NCI-H1694 treated with DMSO at 0.1 percent for 48 hours (cell line): ENCODE measurements at regions not wholly inside any gene's neighbourhood (a gene's known extent, or its start where the extent isn't known, plus 50 kb on each side); places are given as distances from the start of the nearest gene placed in this dataset.
"Not testable (repeated sequence)": the region's sequence is repeated elsewhere in the genome, so short reads cannot be mapped to it uniquely, and the experiment has no call there.

Experiments used
- DNase-seq: peaks from one replicate; lab custom pipeline; 2025; lab: John Stamatoyannopoulos, UW

DNA sequence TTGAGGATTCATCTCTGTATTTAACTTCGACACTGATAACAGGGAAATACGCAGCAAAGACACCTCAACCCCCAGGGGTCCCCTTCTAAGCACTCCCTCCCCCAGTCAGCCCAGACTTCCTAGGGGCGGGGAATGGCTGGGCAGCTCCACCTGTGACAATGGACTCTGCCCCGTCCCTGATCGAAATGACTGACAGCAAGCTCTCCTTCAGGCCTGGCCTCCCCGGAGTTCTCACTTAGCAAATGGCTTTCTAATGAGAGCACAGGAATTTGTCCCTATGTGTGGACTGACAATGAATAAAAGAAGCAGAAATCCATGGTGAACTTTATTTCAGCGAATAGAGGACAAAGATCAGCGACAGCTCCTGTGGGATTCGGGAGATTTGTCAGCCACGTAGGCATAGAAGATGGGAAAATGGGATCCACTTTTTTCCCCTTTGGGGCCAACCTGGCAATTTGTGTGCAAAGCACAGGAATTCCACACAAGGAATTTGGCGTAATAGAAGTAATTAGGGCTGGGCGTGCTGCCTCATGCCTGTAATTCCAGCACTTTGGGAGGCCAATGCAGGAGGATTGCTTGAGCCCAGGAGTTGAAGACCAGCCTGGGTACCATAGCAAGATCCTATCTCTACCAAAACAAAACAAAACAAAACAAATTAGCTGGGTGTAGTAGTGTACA, 63.8 kb downstream of the TNFAIP2 start:
- DNase-seq: no peak

DNA sequence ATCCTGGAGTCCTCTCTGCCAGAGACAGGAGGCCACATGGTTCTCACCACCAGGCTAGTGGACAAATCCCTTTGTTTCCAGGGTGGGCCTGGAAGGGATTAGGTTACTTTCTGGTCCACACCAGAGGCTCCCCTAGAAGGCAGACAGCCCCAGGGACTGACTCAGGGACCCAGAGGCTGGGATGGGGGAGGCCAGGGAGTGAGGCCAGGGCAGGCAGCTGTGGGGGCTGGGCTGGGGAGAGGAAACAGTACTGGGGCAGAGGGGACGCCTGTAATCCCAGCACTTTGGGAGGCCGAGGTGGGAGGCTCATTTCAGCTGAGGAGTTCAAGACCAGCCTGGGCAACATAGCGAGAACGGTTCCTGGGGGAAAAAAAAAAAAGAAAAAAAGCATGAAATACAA, 64.7 kb downstream of the TNFAIP2 start:
- DNase-seq: no peak

DNA sequence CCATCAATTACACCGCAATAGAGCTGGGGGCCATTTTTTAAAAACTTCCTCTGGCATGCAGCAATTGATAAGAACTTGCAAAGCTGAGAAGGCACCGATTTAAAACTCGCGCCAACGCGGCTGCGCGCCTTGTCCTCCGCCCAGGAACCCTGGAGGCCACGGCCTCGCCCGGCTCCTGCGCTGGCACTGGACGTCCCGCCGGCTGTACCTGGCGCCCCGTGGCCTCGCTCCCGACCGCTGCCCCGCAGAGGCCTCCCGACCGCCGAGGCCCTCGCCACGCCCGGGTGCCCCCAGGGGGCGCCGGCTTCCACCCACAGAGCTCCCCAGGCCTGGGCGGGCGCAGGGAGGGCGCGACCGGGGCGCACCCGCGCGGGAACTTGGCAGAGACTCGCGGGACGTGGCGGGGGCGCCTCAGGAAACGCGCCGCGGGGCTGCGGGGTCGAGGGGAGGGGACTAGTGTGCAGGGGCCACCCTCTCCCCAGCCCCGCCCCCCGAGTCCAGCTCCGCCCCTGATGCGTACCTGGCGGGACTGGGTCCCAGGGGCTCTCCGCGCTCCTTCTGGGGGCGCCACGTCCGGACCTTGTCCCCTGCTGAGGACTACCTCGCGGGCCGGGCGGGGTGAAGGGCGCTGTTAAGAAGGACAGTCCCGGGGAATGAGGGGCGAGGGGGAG, 65.7 kb downstream of the TNFAIP2 start:
- DNase-seq: no peak

DNA sequence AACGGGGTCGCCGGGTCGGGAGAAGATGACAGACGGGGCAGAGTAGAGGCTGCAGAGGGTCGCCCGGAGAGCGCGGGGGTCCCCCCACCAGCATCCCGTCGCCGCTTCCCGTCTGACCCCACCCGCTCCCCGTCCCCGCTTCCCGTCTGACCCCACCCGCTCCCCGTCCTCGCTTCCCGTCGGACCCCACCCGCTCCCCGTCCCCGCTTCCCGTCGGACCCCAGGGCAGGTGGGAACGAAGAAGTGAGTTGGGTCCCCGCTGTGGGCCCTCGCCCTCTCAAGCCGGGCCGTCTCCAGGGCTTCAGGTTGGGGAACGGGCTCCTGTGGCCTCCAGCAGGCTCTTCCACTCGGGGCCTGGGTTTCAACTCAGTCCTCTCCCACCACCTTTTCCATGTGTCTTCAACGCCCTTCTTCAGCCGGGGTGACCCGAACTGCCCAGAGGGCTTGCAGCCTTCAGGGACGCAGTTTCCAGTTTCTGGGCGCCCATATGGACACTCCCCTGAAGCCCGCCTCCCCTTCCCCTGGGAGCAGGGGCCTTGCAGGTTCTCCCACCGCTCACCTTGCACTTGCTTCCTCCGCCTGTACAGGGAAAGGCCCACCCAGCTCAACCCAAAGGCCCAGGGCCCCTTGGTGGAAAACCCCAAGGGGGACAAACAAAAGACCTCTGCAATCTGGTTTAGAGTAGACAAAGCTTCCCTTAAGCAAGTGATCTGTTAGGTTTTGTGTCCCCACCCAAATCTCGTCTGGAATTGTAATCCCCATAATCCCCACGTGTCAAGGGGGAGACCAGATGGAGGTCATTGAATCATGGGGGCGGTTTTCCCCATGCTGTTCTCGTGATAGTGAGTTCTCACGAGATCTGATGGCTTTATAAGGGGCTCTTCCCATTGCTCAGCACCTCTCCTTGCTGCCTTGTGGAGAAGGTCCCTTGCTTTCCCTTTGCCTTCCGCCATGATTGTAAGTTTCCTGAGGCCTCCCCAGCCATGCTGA, 66.5 kb downstream of the TNFAIP2 start:
- DNase-seq: no peak

DNA sequence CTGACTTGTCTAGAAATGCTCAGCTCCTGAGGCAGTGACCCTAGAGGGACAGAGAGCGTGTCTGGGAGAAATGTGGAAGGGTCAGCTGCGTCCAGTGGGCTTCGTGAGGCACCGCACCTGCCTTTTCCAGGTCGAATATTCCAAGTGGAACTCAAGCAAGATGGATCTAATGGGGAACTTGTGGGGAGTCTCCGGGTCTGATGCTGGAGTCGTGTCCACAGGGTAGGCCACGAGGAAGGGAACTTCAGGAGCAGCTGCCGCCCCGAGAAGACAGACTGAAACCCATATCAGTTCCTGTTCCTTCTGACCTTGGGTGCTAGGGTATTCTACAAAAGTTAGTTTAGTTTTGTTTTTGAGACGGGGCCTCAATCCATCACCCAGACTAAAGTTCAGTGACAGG, 67.5 kb downstream of the TNFAIP2 start:
- no peak for DNase-seq

DNA sequence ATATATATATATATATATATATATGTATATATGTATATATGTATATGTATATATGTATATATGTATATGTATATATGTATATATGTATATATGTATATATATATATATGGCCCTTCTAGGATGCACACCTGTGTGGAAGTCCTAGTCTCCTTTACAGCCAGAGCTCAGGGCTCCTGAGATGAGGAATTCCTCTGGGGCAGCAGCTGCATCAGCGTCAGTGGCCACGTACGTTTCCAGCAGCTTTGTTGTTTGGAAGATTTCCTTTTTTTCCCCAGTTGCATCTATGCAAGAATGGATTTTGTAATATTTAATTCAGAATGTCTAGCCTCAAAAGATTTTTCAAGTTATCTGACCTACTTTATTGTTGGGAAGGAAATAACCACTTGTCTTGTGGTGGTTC, 68.6 kb downstream of the TNFAIP2 start:
- DNase-seq: no peak

DNA sequence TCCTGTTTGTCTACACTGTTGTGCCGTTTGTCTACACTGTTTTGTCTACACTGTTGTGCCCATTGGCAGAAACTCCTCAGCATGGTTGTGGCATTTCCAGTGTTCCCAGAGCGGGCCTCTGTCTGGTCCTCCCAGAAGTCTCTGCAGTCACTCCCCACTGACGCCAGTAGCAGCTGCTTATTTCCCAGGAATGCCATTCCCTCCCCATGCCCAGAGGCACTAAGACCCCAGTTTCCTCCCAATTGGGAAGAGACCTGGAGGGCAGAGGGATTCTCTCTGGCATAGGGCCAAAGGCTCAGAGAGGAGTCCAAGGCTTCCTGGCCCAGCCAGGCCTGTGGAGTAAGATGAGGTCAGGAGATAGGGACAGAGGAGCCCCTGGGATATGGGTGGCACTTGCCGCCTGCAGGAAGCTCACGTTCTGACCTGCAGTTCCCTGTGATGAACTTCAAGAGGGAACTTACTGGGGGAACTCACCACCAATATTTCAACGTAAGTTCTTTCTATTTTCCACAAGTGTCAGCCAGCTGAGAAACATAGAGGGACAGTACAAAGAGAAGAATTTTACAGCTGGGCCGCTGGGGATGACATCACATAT, 69.1 kb downstream of the TNFAIP2 start:
- no peak for DNase-seq

DNA sequence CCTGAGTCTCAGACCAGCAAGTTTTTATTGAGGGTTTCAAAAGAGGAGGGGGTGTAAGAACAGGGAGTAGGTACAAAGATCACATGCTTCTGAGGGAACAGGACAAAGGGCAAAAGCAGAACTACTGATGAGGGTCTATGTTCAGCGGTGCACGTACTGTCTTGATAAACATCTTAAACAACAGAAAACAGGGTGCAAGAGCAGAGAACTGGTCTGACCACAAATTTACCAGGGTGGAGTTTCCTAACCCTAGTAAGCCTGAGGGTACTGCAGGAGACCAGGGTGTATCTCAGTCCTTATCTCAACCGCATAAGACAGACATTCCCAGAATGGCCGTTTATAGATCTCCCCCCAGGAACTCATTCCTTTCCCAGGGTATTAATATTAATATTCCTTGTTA, 69.6 kb downstream of the TNFAIP2 start:
- DNase-seq: not testable (repeated sequence)

DNA sequence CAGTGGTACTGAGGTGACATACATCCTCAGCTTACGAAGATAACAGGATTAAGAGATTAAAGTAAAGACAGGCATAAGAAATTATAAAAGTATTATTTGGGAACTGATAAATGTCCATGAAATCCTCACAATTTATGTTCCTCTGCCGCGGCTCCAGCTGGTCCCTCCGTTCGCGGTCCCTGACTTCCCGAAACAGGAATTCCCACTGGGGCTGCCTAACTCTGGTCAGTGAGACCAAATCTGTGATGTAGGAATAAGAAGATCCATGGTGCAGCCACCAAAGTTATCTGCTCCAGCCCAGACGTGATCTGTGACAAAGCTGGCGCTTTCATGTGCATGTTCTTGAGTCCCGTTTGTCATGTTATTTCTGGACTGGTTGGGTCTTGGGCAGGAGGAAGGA, 70.2 kb downstream of the TNFAIP2 start:
- not testable (repeated sequence) for DNase-seq

DNA sequence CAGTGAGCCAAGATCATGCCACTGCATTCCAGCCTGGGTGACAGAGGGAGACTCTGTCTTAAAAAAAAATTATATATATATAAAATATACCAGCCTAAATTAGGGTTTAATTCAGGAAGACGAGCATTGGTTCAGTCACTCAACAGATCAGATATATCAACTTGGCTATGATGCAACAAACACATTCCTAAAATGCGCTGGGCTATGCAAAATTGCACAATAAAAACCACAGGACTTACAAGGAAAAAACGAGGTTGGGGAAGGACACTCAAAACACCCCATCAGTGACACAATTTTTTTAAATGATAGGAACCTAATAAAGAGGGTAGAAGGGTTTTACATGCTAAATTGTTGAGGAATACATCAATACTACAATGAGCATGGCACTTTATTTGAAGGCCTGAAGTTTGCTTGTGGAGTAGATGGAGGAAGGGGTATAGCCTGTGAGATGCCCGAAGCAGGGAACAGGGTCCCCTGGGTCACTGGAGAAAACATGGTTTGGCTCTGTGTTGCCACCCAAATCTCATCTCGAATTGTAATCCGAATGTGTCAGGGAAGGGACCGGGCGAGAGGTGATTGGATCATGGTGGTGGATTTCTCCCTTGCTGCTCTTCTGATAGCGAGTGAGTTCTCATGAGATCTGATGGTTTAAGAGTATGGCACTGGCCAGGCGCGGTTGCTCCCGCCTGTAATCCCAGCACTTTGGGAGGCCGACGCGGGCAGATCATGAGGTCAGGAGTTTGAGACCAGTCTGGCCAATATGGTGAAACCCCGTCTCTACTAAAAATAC, 71.2 kb downstream of the TNFAIP2 start:
- DNase-seq: no peak

DNA sequence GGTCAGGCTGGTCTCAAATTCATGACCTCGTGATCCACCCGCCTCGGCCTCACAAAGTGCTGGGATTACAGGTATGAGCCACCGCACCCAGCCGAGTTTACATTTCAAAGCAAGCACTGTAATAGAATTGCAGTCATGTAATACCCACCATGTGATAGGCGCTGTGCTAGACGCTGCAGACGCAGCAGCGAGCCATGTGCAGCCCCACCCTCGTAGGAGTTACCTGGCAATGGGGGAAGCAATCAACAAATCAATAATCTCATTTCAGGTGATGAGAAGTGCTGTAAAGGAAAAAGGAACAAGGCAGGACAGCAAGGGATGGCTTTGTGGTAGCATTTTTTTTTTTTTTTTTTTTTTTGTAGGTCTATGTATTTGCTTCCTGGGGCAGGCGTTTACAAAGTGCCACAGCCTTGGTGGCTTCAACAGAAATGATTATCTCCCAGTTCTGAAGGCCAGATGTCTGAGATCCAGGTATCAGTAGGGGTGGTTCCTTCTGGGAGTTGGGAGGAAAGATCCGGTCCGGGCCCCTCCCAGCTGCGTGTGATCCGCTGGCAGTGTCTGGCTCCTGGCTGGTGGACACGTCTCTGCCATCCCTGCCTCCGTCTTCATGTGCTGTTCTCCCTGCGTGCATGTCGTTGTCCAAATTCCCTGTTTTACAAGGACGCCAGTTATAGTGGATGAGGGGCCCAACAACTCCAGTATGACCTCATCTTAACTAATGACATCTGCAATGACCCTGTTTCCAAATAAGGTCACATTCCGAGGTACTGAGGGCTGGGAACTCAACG, 72.8 kb downstream of the TNFAIP2 start:
- DNase-seq: no peak

DNA sequence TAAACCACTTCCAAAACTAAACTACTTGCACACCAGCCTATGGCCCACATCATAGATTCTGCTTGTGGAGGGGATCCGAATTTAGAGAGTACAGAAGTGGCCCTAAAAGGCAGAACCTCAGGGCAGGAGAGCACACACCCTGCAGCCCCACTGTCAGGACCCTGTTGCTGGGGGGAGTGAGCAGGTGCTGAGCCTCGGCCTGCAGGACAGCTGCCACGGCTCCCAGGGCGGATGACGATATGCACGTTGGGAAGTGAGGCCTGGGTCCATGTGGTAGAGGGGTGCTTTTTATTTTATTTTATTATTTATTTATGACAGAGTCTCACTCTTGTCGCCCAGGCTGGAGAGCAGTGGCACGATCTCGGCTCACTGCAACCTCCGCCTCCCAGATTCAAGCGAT, 73.5 kb downstream of the TNFAIP2 start:
- DNase-seq: no peak

DNA sequence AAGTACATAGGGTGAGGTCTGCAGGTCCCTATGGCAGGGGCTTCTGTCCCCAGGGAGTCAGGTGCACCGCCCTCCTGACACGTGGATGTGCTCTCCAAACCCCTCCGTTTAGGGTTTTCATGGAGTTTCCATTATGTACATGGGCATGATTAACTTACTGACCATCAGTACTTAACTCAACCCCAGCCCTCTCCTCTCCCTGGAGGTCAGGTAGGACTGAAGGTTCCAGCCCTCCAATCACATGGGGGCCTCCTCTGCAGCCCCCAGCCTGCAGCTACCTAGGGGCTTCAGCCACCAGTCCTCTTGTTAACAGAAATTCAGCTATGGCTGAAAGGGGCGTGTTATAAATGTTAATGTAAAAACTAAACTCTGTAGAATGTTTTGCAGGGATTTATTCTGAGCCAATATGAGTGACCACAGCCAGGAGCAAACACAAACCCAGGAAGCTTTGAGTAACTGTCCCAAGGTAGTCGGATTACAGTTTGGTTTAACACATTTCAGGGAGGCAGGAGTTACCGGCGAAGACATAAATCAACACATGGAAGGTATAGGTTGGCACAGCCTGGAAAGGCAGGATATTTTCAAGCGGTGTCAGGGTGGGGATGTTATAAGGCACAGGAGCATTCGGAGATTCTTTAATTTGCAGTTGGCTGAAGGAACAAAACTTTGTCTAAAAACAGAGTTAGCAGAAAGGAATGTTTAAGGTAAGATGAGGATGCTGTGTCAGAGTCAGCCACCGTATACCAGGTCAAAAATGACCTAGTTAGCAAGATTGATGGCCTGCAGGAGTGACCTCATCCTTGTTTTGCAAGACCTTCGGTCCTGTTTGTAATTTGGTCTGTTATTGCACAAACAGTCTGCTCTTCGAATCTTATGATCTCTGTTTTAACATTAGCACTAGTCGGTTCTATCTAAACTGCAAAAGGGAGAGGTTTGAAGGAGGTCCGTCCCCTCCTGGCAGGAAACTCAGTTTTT, 75.2 kb downstream of the TNFAIP2 start:
- DNase-seq: no peak

DNA sequence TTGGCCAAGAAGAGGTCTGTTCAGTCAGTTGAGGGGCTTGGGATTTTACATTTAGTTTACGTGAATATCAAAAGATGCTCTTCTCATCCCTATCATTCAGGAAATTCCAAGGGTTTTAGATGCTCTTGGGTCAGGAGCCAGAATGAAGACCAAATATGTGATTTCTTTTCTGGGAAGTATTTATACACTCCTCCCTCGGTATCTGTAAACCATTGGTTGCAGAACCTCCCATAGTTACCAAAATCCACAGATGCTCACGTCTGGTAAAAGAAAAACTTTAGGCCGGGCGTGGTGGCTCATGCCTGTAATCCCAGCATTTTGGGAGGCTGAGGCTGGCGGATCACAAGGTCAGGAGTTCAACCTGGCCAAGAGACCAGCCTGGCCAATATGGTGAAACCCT, 75.9 kb downstream of the TNFAIP2 start:
- no peak for DNase-seq

DNA sequence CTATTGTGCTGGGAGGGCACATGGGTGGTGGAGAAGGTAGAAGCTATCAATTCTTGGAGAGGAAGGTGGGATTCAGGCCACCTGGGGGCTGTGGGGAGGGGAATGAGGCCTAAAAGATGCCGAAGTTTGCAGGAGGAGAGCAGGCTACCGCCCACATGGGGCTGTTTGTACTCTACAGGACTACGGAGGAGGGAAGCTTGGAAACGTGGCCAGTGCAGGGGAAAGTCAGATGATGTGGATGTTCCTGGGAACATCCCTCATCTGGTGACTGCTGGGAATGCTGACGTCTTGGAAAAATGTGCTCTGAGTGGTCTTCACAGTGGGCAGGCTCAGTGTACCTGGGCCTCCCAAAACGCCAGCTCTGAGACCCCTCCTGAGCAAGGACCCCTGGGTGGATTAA, 78.5 kb downstream of the TNFAIP2 start:
- no peak for DNase-seq

DNA sequence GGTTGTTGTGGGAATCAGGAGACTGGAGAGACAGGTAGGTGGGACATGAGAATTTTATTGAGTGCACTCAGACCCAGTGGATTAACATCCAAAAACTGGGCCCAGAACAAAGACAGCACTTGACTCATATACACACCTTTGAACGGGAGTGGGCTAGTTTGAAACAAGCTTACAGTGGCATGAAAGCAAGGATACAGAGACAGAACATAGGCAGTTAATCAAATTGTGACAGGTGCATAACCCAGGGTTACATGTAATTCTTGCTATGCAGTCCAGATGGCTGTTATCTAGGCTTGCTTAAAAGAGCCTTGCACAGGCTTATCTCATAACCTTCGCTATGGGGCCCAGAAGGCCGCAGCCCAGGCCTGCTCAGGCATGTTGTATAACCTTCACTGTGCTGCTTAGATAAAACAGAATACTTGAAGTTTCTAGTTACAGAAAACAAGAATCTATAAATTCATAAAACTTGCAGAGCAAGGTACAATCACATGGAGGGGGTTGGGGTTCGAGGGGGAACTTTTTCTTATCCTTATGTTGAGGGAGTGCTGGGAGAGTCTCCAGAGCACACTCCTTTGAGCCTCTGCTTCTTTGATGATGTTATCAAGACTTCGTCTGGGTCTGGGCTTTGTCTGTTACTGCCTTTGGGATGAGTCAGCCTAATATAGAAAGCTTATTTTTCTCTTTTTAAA, 81.7 kb downstream of the TNFAIP2 start:
- DNase-seq: no peak

DNA sequence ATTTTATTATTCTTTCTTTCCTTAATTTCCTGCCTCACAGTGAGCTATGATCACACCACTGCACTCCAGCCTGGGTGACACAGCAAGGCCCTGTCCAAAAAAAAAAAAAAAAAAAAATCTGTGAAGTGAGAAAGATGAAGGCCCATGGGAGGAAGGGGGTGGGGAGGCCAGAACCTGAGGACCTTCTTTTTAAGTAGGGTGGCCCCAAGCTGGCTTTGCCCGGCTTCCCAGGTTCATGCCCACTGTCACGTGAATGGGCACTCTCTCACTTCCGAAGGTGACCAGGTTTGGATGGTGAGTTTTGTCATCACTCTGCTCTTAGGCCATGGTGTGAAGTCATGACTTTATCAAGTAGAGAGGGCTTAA, 82.3 kb downstream of the TNFAIP2 start:
- DNase-seq: no peak

DNA sequence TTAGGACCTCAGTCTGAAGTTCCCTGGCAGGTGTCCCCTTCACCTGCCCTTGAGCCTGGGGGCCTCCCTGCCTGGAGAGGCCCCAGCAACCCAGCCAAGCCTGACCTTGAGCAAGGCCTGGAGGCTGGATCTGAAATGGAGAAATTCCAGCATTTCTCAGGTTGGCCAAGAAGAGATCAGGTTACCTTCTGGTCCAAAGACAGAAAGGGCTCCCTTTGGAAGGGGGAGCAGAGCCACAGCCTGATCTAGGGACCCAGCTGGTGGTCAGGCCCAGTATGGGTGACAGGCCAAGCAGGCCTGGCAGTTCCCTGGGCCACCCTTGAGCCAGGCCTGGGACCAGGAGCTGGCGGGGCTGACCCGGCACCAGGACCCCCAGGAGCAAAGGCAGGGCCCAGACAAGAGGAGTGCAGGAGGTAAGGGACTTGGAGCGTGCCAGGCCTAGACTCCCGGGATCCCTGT, 82.8 kb downstream of the TNFAIP2 start:
- DNase-seq: no peak

DNA sequence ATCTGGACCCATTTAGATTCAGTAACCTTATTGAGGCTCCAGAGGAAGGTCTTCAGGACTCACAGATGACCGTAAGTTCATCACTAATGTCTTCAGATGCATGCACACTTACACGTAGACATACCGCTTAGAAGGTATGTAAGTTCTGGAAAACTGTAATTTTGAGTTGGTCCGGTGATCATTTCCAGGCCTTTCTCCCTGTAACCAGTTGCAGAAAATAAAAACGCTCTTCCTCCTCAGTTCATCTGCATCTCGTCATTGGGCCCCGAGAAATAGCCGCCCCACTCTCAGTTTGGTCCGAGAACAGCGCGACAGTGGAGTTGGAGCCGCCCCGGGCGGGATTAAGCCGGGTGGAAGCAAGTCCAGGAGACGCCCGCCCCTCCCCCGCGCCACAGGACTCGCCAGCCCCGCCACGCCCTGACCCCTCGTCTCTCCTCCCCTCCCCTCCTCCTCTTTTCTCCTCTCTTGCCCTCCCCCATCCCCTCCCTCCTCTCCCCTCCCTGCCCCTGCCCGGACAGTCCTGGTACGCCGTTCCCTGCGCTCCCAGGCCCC, 83.7 kb downstream of the TNFAIP2 start:
- no peak for DNase-seq
